CD4-positive, alpha-beta memory T cell (primary cell): ENCODE measurements at regions not wholly inside any gene's neighbourhood (a gene's known extent, or its start where the extent isn't known, plus 50 kb on each side); places are given as distances from the start of the nearest gene placed in this dataset.
"Not testable (repeated sequence)": the region's sequence is repeated elsewhere in the genome, so short reads cannot be mapped to it uniquely, and the experiment has no call there.

Experiments used
- CTCF ChIA-PET: fragments of 350-600 bp; sonication (Branson Sonifier 250); formaldehyde crosslinking; loops from one replicate; lab custom pipeline; 2021; ENCODE audit warnings: inconsistent platforms; ENCODE audit not compliant: partially characterized antibody; lab: Charles Lee
- POLR2A ChIA-PET: fragments of 350-600 bp; sonication (Branson Sonifier 250); formaldehyde crosslinking; loops from one replicate; lab custom pipeline; 2021; ENCODE audit not compliant: partially characterized antibody; lab: Charles Lee
- DNase-seq, 5 donors: peaks; one replicate each; pipeline versions ENCODE4 v3.0.0 to v3.0.0-alpha.2; 2020 to 2022; ENCODE audit warnings: mixed read lengths in 1 of 5
- H3K27ac ChIP-seq: one replicate; pipeline ENCODE4 v1.7.0; 2013; ENCODE audit warnings: low read depth, low read length
- H3K27me3 ChIP-seq: 2 replicates; pipeline ENCODE4 v1.7.0; 2013; ENCODE audit warnings: mild to moderate bottlenecking, low read length, moderate library complexity; ENCODE audit not compliant: insufficient read depth
- H3K36me3 ChIP-seq: 2 replicates; pipeline ENCODE4 v1.7.0; 2013; ENCODE audit warnings: mild to moderate bottlenecking, low read length, moderate library complexity; ENCODE audit not compliant: insufficient read depth
- H3K4me1 ChIP-seq: 2 replicates; pipeline ENCODE4 v1.7.0; 2013; ENCODE audit warnings: mild to moderate bottlenecking, low read length, moderate library complexity; ENCODE audit not compliant: insufficient read depth
- H3K4me3 ChIP-seq, 2 donors: one replicate each; pipeline ENCODE4 v1.7.0; 2013; ENCODE audit warnings: low read length in 2 of 2, mild to moderate bottlenecking in 1 of 2
- H3K9me3 ChIP-seq, 2 donors: one replicate each; pipeline ENCODE4 v1.7.0; 2013; ENCODE audit warnings: low read length in 2 of 2, control low read depth in 1 of 2; ENCODE audit not compliant: control insufficient read depth in 1 of 2
- H3K27ac Mint-ChIP-seq, 7 donors: one replicate each; pipeline ENCODE4 v1.8.0; 2020 to 2021; ENCODE audit warnings: mixed read lengths in 7 of 7, mild to moderate bottlenecking in 6 of 7, inconsistent platforms in 3 of 7, moderate library complexity in 3 of 7
- H3K27me3 Mint-ChIP-seq, 2 donors: one replicate each; pipeline ENCODE4 v1.8.0; 2020 to 2021; ENCODE audit warnings: mixed read lengths in 2 of 2
- H3K36me3 Mint-ChIP-seq, 2 donors: one replicate each; pipeline ENCODE4 v1.8.0; 2020 to 2021; ENCODE audit warnings: mixed read lengths in 2 of 2, inconsistent platforms in 1 of 2, mild to moderate bottlenecking in 1 of 2
- H3K4me1 Mint-ChIP-seq, 4 donors: one replicate each; pipeline ENCODE4 v1.8.0; 2020 to 2021; ENCODE audit warnings: mixed read lengths in 4 of 4, mild to moderate bottlenecking in 1 of 4
- H3K4me3 Mint-ChIP-seq, 8 donors: one replicate each; pipeline ENCODE4 v1.8.0; 2020 to 2021; ENCODE audit warnings: mixed read lengths in 8 of 8, mild to moderate bottlenecking in 7 of 8, moderate library complexity in 6 of 8, inconsistent platforms in 3 of 8
- H3K9me3 Mint-ChIP-seq, 8 donors: one replicate each; pipeline ENCODE4 v1.8.0; 2020 to 2021; ENCODE audit warnings: mixed read lengths in 8 of 8, mild to moderate bottlenecking in 5 of 8, inconsistent platforms in 3 of 8, moderate library complexity in 1 of 8
- intact Hi-C: fragments of 100-400 bp; cut with micrococcal nuclease; formaldehyde crosslinking; loops from one replicate; pipeline ENCODE4 v1.15.1; 2023

GRCh38 chr4:25505637-25505991, 128.6 kb downstream of the ANAPC4 start:
- H3K27me3 Mint-ChIP-seq: peaks cover 0 to 1% of the 10 kb centered on the region in 2 donors
- no peak for DNase-seq

DNA sequence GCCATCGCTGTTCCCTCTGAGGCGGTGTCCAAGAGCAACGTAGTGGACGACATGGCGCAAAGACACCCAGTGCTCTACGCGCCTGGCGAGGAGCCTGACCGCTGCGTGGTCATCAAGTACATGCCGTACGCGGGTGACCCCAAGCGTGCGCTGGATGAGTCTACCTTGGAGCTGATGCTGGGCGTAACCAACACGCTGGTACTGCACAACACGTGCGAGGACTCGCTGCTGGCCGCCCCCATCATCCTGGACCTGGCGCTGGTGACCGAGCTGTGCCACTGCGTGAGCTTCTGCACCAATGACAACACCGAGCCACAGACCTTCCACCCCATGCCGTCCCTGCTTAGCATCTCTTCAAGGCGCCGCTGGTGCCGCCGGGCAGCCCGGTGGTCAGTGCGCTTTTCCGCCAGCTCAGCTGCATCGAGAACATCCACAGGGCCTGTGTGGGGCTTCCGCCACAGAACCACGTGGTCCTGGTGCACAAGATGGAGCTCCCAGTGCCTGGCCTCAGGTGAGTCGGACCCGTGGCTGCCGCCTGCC, 129.0 kb downstream of the ANAPC4 start:
- H3K4me3 Mint-ChIP-seq: no peak overlapping the region
- no peak overlapping the region for H3K4me3 ChIP-seq
- H3K4me1 ChIP-seq: no peaks in the 10 kb centered on the region
- no peak overlapping the region for H3K27ac Mint-ChIP-seq
- H3K27me3 Mint-ChIP-seq: peaks cover 0 to 1% of the 10 kb centered on the region in 2 donors
- H3K27ac ChIP-seq: no peak overlapping the region
- POLR2A ChIA-PET: no interaction called here
- no peaks in the 10 kb centered on the region for H3K27me3 ChIP-seq
- H3K9me3 Mint-ChIP-seq: peaks cover 0 to 10% (median 0%) of the 10 kb centered on the region in 8 donors
- intact Hi-C loops: no loop called here
- DNase-seq: no peak
- no peaks in the 10 kb centered on the region for H3K9me3 ChIP-seq
- CTCF ChIA-PET: no interaction called here
- H3K36me3 ChIP-seq: no peaks in the 10 kb centered on the region
- H3K4me1 Mint-ChIP-seq: no peaks in the 10 kb centered on the region
- no peaks in the 10 kb centered on the region for H3K36me3 Mint-ChIP-seq

More at GRCh38 chr4:25505637-25505991, 128.6 kb downstream of the ANAPC4 start:
- Histone ChIP-seq H3K27me3 (no peaks in the 10 kb centered on the region), H3K27ac (no peak overlapping the region), H3K4me3 (no peak overlapping the region), H3K4me1 (no peaks in the 10 kb centered on the region), H3K36me3 (no peaks in the 10 kb centered on the region), H3K9me3 (no peaks in the 10 kb centered on the region)
- Mint-ChIP-seq H3K9me3 (peaks cover 0 to 10% (median 0%) of the 10 kb centered on the region in 8 donors), H3K4me3 (no peak overlapping the region), H3K27ac (no peak overlapping the region), H3K4me1 (no peaks in the 10 kb centered on the region), H3K36me3 (no peaks in the 10 kb centered on the region)
- POLR2A ChIA-PET: no interaction called here
- intact Hi-C loops: no loop called here
- CTCF ChIA-PET: no interaction called here

- CTCF ChIA-PET: no interaction called here
- H3K4me1 Mint-ChIP-seq: no peaks in the 10 kb centered on the region
- intact Hi-C loops: no loop called here
Observed at GRCh38 chr4:25509646-25510045, 132.6 kb downstream of the ANAPC4 start.

DNA sequence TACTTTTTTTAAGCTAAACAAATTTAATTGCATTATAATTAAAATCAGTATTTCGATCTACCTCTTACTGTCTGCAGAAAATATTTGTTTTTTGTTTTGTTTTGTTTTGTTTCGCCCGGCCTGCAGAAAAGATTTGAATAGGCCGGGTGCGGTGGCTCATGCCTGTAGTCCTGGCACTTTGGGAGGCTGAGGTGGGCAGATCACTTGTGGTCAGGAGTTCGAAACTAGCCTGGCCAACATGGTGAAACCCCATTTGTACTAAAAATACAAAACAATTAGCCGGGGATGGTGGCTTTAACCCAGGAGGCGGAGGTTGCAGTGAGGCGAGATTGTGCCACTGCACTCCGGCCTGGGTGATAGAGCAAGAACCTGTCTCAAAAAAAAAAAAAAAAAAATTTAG, 134.8 kb downstream of the ANAPC4 start:
- H3K36me3 ChIP-seq, H3K4me1 ChIP-seq, H3K9me3 ChIP-seq, H3K27ac Mint-ChIP-seq, POLR2A ChIA-PET, H3K27ac ChIP-seq, H3K27me3 Mint-ChIP-seq, H3K4me3 ChIP-seq, H3K36me3 Mint-ChIP-seq, CTCF ChIA-PET, H3K4me1 Mint-ChIP-seq, DNase-seq, intact Hi-C loops, H3K27me3 ChIP-seq, H3K9me3 Mint-ChIP-seq, H3K4me3 Mint-ChIP-seq: not testable (repeated sequence)

More at GRCh38 chr4:25509646-25510045, 132.6 kb downstream of the ANAPC4 start:
- Histone ChIP-seq H3K27me3 (no peaks in the 10 kb centered on the region), H3K4me1 (no peaks in the 10 kb centered on the region), H3K9me3 (no peaks in the 10 kb centered on the region), H3K36me3 (no peaks in the 10 kb centered on the region), H3K4me3 (no peak overlapping the region), H3K27ac (no peak overlapping the region)
- H3K4me3 Mint-ChIP-seq: no peak overlapping the region
- no peaks in the 10 kb centered on the region for H3K36me3 Mint-ChIP-seq
- H3K27me3 Mint-ChIP-seq: peaks cover 0 to 2% of the 10 kb centered on the region in 2 donors
- H3K27ac Mint-ChIP-seq: no peak overlapping the region
- POLR2A ChIA-PET: no interaction called here
- peaks cover 0 to 4% (median 0%) of the 10 kb centered on the region in 8 donors for H3K9me3 Mint-ChIP-seq
- DNase-seq: no peak

- no peak overlapping the region for H3K27ac ChIP-seq
- intact Hi-C loops: no loop called here
Observed at GRCh38 chr4:25513814-25514213, 136.8 kb downstream of the ANAPC4 start.

DNA sequence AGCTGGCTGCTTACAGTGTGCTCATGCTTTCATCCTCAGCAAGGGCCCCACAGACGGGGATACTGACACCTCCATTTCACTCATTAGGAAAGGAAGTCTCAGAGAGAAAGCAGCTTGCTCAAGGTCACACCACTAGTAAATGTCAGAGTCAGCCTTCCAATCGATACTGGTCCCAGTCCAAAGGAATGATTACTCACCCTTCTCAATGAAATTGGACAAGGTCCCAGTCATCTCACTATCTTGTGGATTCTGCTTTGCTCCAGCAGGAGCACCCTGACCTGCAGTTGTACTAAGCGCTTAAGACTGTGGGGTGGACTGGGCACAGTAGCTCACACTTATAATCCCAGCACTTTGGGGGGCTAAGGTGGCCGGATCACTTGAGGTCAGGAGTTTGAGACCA, 132.2 kb upstream of the SLC34A2 start:
- Histone ChIP-seq H3K27me3 (no peaks in the 10 kb centered on the region), H3K36me3 (no peaks in the 10 kb centered on the region), H3K27ac (no peak overlapping the region), H3K4me3 (no peak overlapping the region), H3K4me1 (no peaks in the 10 kb centered on the region), H3K9me3 (no peaks in the 10 kb centered on the region)
- ChIA-PET CTCF (no interaction called here), POLR2A (no interaction called here)
- no peaks in the 10 kb centered on the region for H3K4me1 Mint-ChIP-seq
- peaks cover 0 to 9% of the 10 kb centered on the region in 2 donors for H3K27me3 Mint-ChIP-seq
- H3K27ac Mint-ChIP-seq: no peak overlapping the region
- intact Hi-C loops: no loop called here
- no peaks in the 10 kb centered on the region for H3K36me3 Mint-ChIP-seq
- no peak overlapping the region for H3K4me3 Mint-ChIP-seq
- DNase-seq: no peak
- H3K9me3 Mint-ChIP-seq: peaks cover 0 to 3% (median 0%) of the 10 kb centered on the region in 8 donors

More at GRCh38 chr4:25513814-25514213, 136.8 kb downstream of the ANAPC4 start:
- Mint-ChIP-seq H3K27ac (no peak overlapping the region), H3K4me3 (no peak overlapping the region), H3K27me3 (peaks cover 2 to 4% of the 10 kb centered on the region in 2 donors), H3K9me3 (no peaks in the 10 kb centered on the region), H3K36me3 (no peaks in the 10 kb centered on the region), H3K4me1 (no peaks in the 10 kb centered on the region)
- Histone ChIP-seq H3K27me3 (no peaks in the 10 kb centered on the region), H3K36me3 (no peaks in the 10 kb centered on the region), H3K9me3 (no peaks in the 10 kb centered on the region), H3K4me1 (no peaks in the 10 kb centered on the region), H3K4me3 (no peak overlapping the region)
- ChIA-PET POLR2A (no interaction called here), CTCF (interaction anchor here (0.6 kb wide), 1 partner anchor 23 kb away, joined by 4 read pairs; no protein-coding TSS in a partner anchor)
- no peak for DNase-seq

- POLR2A ChIA-PET: no interaction called here
- Histone ChIP-seq H3K36me3 (no peaks in the 10 kb centered on the region), H3K27ac (no peak overlapping the region), H3K9me3 (no peaks in the 10 kb centered on the region), H3K4me1 (no peaks in the 10 kb centered on the region), H3K4me3 (no peak overlapping the region), H3K27me3 (no peaks in the 10 kb centered on the region)
- H3K4me3 Mint-ChIP-seq: no peak overlapping the region
- no peaks in the 10 kb centered on the region for H3K36me3 Mint-ChIP-seq
- no peak for DNase-seq
- no peaks in the 10 kb centered on the region for H3K4me1 Mint-ChIP-seq
- CTCF ChIA-PET: no interaction called here
- intact Hi-C loops: no loop called here
- no peaks in the 10 kb centered on the region for H3K9me3 Mint-ChIP-seq
- H3K27ac Mint-ChIP-seq: no peak overlapping the region
- H3K27me3 Mint-ChIP-seq: peaks cover 3 to 8% of the 10 kb centered on the region in 2 donors
Observed at GRCh38 chr4:25524663-25525062, 131.0 kb upstream of the SLC34A2 start.

DNA sequence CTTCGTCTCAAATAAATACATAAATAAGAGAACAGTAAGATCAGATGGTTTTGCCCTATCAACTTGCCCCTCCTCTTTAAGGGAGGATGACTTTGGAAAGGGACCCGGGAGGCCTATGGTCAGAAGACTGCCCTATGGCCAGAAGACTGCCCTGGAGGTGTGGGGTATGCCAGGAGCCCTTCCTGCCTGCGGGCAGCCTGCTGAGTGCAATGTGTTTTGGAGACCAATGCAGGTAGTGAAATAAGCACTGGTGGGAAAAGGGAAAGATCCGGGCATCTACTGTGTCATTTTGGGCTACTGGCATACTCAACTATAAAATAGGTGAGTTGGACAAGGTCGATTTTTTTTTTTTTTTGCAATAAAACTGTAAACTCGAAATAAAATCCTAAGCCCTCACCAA, 129.8 kb upstream of the SLC34A2 start:
- Histone ChIP-seq H3K27me3 (no peaks in the 10 kb centered on the region), H3K9me3 (no peaks in the 10 kb centered on the region), H3K4me1 (no peaks in the 10 kb centered on the region), H3K36me3 (no peaks in the 10 kb centered on the region), H3K27ac (no peak overlapping the region), H3K4me3 (no peak overlapping the region)
- no peaks in the 10 kb centered on the region for H3K36me3 Mint-ChIP-seq
- no peak overlapping the region for H3K27ac Mint-ChIP-seq
- H3K4me3 Mint-ChIP-seq: no peak overlapping the region
- peaks cover 3 to 9% of the 10 kb centered on the region in 2 donors for H3K27me3 Mint-ChIP-seq
- CTCF ChIA-PET: no interaction called here
- H3K4me1 Mint-ChIP-seq: no peaks in the 10 kb centered on the region
- no peak for DNase-seq
- no peaks in the 10 kb centered on the region for H3K9me3 Mint-ChIP-seq
- intact Hi-C loops: no loop called here
- POLR2A ChIA-PET: no interaction called here
